Activated CD8-positive, alpha-beta T cell treated with anti-CD3 and anti-CD28 coated beads for 36 hours (primary cell): ENCODE measurements at regions not wholly inside any gene's neighbourhood (a gene's known extent, or its start where the extent isn't known, plus 50 kb on each side); places are given as distances from the start of the nearest gene placed in this dataset.

Source experiments
- ATAC-seq: fragments of 200-7000 bp; cut with Tn5 transposase; one replicate; pipeline ENCODE4 v1.10.0; 2021; ENCODE audit warnings: mild to moderate bottlenecking, moderate library complexity
- CTCF ChIA-PET: fragments of 350-600 bp; sonication (Branson Sonifier 250); formaldehyde crosslinking; loops from one replicate; lab custom pipeline; 2021; ENCODE audit warnings: antibody characterized with exemption; lab: Charles Lee
- POLR2A ChIA-PET: fragments of 350-600 bp; sonication (Branson Sonifier 250); formaldehyde crosslinking; loops from one replicate; lab custom pipeline; 2021; ENCODE audit warnings: antibody characterized with exemption; lab: Charles Lee
- DNase-seq: peaks from one replicate; pipeline ENCODE4 v3.0.0-alpha.2; 2020
- H3K27ac Mint-ChIP-seq: one replicate; pipeline ENCODE4 v1.8.0; 2021; ENCODE audit warnings: mild to moderate bottlenecking, mixed read lengths
- H3K27me3 Mint-ChIP-seq: one replicate; pipeline ENCODE4 v1.8.0; 2021; ENCODE audit warnings: mixed read lengths
- H3K36me3 Mint-ChIP-seq: one replicate; pipeline ENCODE4 v1.8.0; 2021; ENCODE audit warnings: low read depth, mixed read lengths
- H3K4me1 Mint-ChIP-seq: one replicate; pipeline ENCODE4 v1.8.0; 2021; ENCODE audit warnings: low read depth, mixed read lengths
- H3K4me3 Mint-ChIP-seq: one replicate; pipeline ENCODE4 v1.8.0; 2021; ENCODE audit warnings: mild to moderate bottlenecking, moderate library complexity, mixed read lengths
- H3K9me3 Mint-ChIP-seq: one replicate; pipeline ENCODE4 v1.8.0; 2021; ENCODE audit warnings: mixed read lengths
- CTCF ChIP-seq: fragments of 200-600 bp; IDR thresholded peaks from one replicate; pipeline ENCODE4 v1.8.0; 2022; ENCODE audit warnings: antibody characterized with exemption, mild to moderate bottlenecking
- intact Hi-C: fragments of 100-400 bp; cut with micrococcal nuclease; formaldehyde crosslinking; loops from one replicate; pipeline ENCODE4 v1.10.0; 2022

DNA sequence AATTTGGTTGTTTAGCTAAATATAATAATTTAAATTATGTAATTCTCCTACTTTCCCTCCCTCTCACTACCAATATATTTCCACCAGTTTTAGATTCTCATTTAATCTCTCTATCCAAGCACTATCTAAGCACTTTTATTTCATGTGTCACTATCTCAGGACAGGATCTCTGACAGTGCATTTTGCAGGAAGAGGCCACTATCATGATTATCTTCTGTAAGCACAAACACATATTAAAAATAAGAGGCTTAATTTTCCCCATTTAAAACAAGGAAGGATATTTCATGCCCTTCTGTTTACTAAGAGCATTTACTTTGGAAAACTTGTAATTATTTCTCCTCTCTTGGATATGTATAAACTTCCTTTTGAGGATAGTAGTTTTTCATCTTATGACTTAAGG lies 726.2 kb upstream of the ZNF804A start:
- no peaks in the 10 kb centered on the region for H3K36me3 Mint-ChIP-seq
- CTCF ChIA-PET, result no interaction called here
- TF ChIP-seq CTCF, result no peak

GRCh38 chr2:183881978-183882377 lies 716.4 kb upstream of the ZNF804A start:
- Mint-ChIP-seq H3K36me3 (no peaks in the 10 kb centered on the region), H3K4me1 (no peaks in the 10 kb centered on the region), H3K9me3 (peaks cover 5% of the 10 kb centered on the region), H3K27me3 (no peaks in the 10 kb centered on the region), H3K4me3 (no peak overlapping the region), H3K27ac (no peak overlapping the region)
- POLR2A ChIA-PET, result no interaction called here
- TF ChIP-seq CTCF, result no peak
- CTCF ChIA-PET, result no interaction called here
- ATAC-seq (no peak), DNase-seq (no peak)
- intact Hi-C loops, result no loop called here

More for the DNA sequence above, 726.2 kb upstream of the ZNF804A start:
- H3K4me1 Mint-ChIP-seq, result no peaks in the 10 kb centered on the region
- intact Hi-C loops, result no loop called here
- DNase-seq (no peak), ATAC-seq (no peak)
- no peak overlapping the region for H3K27ac Mint-ChIP-seq
- H3K9me3 Mint-ChIP-seq, result peaks cover 5% of the 10 kb centered on the region
- no peaks in the 10 kb centered on the region for H3K27me3 Mint-ChIP-seq
- POLR2A ChIA-PET, result no interaction called here
- H3K4me3 Mint-ChIP-seq, result no peak overlapping the region

GRCh38 chr2:183892315-183892941 lies 705.9 kb upstream of the ZNF804A start:
- Mint-ChIP-seq H3K27ac (no peak overlapping the region), H3K36me3 (no peaks in the 10 kb centered on the region), H3K4me1 (no peaks in the 10 kb centered on the region), H3K9me3 (peaks cover 2% of the 10 kb centered on the region), H3K27me3 (no peaks in the 10 kb centered on the region), H3K4me3 (no peak overlapping the region)
- ATAC-seq (no peak), DNase-seq (no peak)
- intact Hi-C loops, result no loop called here
- ChIA-PET POLR2A (no interaction called here), CTCF (no interaction called here)
- no peak for TF ChIP-seq CTCF

GRCh38 chr2:183898641-183899040 lies 699.7 kb upstream of the ZNF804A start:
- peaks cover 2% of the 10 kb centered on the region for H3K9me3 Mint-ChIP-seq
- ChIA-PET CTCF (no interaction called here), POLR2A (no interaction called here)
- no peaks in the 10 kb centered on the region for H3K36me3 Mint-ChIP-seq
- DNase-seq (no peak), ATAC-seq (no peak)
- H3K4me1 Mint-ChIP-seq, result no peaks in the 10 kb centered on the region
- intact Hi-C loops, result no loop called here
- no peak for TF ChIP-seq CTCF
- H3K27me3 Mint-ChIP-seq, result no peaks in the 10 kb centered on the region
- no peak overlapping the region for H3K27ac Mint-ChIP-seq
- H3K4me3 Mint-ChIP-seq, result no peak overlapping the region

DNA sequence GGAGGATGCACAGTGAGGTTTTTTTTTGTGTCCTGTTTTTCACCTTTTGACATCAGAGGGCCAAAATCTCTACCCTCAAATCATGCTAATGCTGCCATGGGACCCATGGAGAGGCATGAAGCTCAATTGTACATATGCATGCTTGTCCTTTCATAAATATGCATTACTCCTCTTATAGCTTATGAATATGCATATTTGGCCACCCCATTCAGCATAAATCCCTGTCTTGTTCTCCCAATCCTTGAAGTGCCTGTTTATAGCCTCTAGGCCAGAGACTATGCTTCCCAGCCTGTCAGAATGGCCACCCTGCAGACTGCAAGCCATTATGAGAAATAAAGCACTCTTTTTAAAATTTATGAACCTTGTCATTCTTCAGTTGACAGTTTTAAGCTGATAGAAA lies 696.4 kb upstream of the ZNF804A start:
- H3K27me3 Mint-ChIP-seq, result no peaks in the 10 kb centered on the region

More for the DNA sequence above, 696.4 kb upstream of the ZNF804A start:
- POLR2A ChIA-PET, result no interaction called here
- Mint-ChIP-seq H3K27ac (no peak overlapping the region), H3K9me3 (no peaks in the 10 kb centered on the region), H3K4me1 (no peaks in the 10 kb centered on the region), H3K36me3 (no peaks in the 10 kb centered on the region), H3K4me3 (no peak overlapping the region)
- CTCF ChIA-PET, result no interaction called here
- no peak for TF ChIP-seq CTCF
- ATAC-seq (no peak), DNase-seq (no peak)
- intact Hi-C loops, result no loop called here
